Gastrocnemius medialis (tissue), 4 donors: ENCODE measurements at regions not wholly inside any gene's neighbourhood (a gene's known extent, or its start where the extent isn't known, plus 50 kb on each side); places are given as distances from the start of the nearest gene placed in this dataset.

ENCODE experiments used
- POLR2A ChIP-seq, 2 donors: fragments of 450-650 bp; IDR thresholded peaks; one replicate each; pipeline ENCODE4 v1.6.1; 2017; ENCODE audit warnings: antibody characterized with exemption in 2 of 2, mild to moderate bottlenecking in 2 of 2, moderate library complexity in 2 of 2
- TF ChIP-seq, protein P1 (sequence below), 5 experiments: fragments of 450-650 bp in 3 of 5; fragments of 200-600 bp in 2 of 5; sonication (generic) in 2 of 5; IDR thresholded peaks in 4 of 5; conservative IDR thresholded peaks in 1 of 5; 1 replicate in 4 of 5; 2 replicates in 1 of 5; pipeline ENCODE4 v1.5.1; 2016 to 2019; ENCODE audit warnings: antibody characterized with exemption in 5 of 5, mild to moderate bottlenecking in 3 of 5, moderate library complexity in 3 of 5

DNA sequence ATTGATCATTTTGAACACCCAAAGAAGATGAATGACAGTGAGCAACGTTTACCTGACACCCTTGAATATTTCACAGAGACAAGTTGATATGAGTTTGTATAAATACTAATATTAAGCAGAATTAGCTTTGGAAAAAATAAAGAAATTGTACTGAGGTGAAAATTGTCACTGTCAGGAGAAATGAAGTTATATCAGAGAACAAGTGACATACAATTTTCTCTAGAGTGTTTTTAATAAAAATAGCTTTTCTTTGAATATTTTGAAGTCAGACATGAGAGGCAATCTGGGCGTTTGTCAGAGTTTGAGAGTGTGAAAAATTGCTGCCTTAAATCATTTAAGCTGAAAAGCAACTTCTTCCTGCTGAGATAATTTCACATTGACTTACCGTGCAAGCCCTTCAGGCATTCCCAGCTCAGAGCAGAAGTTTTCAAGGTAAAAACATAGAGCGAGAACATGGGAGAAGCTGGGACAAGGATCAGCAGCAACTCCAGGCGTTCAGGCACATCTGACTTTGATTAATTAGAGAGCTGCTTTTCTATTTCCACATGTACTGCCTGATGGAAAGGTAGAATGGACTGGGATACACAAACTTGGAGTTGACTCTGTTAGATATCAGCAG lies 535.9 kb downstream of the TFEC start:
- TF ChIP-seq, protein P1, sequence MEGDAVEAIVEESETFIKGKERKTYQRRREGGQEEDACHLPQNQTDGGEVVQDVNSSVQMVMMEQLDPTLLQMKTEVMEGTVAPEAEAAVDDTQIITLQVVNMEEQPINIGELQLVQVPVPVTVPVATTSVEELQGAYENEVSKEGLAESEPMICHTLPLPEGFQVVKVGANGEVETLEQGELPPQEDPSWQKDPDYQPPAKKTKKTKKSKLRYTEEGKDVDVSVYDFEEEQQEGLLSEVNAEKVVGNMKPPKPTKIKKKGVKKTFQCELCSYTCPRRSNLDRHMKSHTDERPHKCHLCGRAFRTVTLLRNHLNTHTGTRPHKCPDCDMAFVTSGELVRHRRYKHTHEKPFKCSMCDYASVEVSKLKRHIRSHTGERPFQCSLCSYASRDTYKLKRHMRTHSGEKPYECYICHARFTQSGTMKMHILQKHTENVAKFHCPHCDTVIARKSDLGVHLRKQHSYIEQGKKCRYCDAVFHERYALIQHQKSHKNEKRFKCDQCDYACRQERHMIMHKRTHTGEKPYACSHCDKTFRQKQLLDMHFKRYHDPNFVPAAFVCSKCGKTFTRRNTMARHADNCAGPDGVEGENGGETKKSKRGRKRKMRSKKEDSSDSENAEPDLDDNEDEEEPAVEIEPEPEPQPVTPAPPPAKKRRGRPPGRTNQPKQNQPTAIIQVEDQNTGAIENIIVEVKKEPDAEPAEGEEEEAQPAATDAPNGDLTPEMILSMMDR (IDR thresholded peaks at IDR 0.05 in 4 of 5, conservative IDR thresholded peaks at IDR 0.05 in 1 of 5) = no peak
- no peak for TF ChIP-seq POLR2A (IDR thresholded peaks at IDR 0.05)
